ENCODE measurements at regions not wholly inside any gene's neighbourhood (a gene's known extent, or its start where the extent isn't known, plus 50 kb on each side); places are given as distances from the start of the nearest gene placed in this dataset.

DNA sequence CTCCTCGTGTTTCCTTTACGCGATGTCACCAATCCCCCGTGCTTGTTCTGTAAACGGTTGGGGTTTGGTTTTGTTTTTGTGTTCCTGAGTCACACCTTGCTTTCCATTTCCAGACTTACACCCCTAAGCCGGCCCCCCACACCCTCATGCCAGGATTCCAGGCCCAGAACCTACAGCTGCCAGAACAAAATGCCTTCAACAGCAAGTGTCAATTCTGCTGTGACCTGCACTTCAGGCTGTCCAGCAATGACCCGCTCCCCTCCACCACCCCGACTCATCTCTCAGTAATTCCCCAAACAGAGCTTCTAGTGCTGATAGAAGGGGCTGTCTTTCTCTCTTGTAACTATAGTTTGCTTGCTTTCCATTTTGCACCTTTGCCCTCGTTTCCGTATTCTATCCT is 722.1 kb upstream of the CELF2 start:
- Histone ChIP-seq H3K4me3 (replicated peaks; ENCODE audit: insufficient read depth, low read length) (no peak overlapping the region), H3K27me3 (ENCODE audit: insufficient read depth, poor library complexity, severe bottlenecking) (no peaks in the 10 kb centered on the region), H3K27ac (replicated peaks) (no peak overlapping the region)
- DNase-seq (ENCODE audit: low read depth in 1 of 2, low spot score in 1 of 2), result no peak
- TF ChIP-seq, protein P1, sequence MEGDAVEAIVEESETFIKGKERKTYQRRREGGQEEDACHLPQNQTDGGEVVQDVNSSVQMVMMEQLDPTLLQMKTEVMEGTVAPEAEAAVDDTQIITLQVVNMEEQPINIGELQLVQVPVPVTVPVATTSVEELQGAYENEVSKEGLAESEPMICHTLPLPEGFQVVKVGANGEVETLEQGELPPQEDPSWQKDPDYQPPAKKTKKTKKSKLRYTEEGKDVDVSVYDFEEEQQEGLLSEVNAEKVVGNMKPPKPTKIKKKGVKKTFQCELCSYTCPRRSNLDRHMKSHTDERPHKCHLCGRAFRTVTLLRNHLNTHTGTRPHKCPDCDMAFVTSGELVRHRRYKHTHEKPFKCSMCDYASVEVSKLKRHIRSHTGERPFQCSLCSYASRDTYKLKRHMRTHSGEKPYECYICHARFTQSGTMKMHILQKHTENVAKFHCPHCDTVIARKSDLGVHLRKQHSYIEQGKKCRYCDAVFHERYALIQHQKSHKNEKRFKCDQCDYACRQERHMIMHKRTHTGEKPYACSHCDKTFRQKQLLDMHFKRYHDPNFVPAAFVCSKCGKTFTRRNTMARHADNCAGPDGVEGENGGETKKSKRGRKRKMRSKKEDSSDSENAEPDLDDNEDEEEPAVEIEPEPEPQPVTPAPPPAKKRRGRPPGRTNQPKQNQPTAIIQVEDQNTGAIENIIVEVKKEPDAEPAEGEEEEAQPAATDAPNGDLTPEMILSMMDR (IDR thresholded peaks at IDR 0.05; ENCODE audit: insufficient read depth, low read length), result no peak
- no peak for TF ChIP-seq POLR2AphosphoS5 (IDR thresholded peaks at IDR 0.05; ENCODE audit: low read depth)
- TF ChIP-seq, protein P2, sequence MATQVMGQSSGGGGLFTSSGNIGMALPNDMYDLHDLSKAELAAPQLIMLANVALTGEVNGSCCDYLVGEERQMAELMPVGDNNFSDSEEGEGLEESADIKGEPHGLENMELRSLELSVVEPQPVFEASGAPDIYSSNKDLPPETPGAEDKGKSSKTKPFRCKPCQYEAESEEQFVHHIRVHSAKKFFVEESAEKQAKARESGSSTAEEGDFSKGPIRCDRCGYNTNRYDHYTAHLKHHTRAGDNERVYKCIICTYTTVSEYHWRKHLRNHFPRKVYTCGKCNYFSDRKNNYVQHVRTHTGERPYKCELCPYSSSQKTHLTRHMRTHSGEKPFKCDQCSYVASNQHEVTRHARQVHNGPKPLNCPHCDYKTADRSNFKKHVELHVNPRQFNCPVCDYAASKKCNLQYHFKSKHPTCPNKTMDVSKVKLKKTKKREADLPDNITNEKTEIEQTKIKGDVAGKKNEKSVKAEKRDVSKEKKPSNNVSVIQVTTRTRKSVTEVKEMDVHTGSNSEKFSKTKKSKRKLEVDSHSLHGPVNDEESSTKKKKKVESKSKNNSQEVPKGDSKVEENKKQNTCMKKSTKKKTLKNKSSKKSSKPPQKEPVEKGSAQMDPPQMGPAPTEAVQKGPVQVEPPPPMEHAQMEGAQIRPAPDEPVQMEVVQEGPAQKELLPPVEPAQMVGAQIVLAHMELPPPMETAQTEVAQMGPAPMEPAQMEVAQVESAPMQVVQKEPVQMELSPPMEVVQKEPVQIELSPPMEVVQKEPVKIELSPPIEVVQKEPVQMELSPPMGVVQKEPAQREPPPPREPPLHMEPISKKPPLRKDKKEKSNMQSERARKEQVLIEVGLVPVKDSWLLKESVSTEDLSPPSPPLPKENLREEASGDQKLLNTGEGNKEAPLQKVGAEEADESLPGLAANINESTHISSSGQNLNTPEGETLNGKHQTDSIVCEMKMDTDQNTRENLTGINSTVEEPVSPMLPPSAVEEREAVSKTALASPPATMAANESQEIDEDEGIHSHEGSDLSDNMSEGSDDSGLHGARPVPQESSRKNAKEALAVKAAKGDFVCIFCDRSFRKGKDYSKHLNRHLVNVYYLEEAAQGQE (IDR thresholded peaks at IDR 0.05; ENCODE audit: insufficient replicate concordance, low read depth), result no peak

DNA sequence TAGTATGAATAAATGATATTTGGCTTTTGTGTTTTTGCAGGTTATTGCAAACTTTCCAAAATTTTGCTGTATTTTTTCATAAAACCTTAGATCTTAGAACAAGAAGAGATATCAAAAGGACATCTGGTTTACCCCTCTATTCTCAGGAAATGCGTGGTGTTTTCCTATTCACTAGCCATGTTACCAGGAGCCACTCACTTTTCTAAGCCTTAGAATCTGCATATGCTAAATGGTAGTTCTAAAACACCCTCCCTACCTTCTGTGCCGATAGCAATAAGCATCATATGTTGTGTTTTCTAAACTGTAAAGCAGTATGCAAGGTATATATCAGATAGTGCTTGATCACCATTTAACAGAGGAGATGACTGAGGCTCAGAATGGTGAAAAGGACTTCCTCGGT is 715.0 kb upstream of the CELF2 start:
- Histone ChIP-seq H3K27me3 (ENCODE audit: insufficient read depth, poor library complexity, severe bottlenecking) (no peaks in the 10 kb centered on the region), H3K4me3 (replicated peaks; ENCODE audit: insufficient read depth, low read length) (no peak overlapping the region), H3K27ac (replicated peaks) (no peak overlapping the region)
- TF ChIP-seq GABPA (IDR thresholded peaks at IDR 0.05; ENCODE audit: low read depth) (no peak), POLR2AphosphoS5 (IDR thresholded peaks at IDR 0.05; ENCODE audit: low read depth) (no peak), SPI1 (IDR thresholded peaks at IDR 0.05; ENCODE audit: borderline replicate concordance, low read depth) (no peak)
- TF ChIP-seq, protein P1 (IDR thresholded peaks at IDR 0.05; ENCODE audit: insufficient read depth, low read length), result no peak
- TF ChIP-seq, protein P2 (IDR thresholded peaks at IDR 0.05; ENCODE audit: insufficient replicate concordance, low read depth), result no peak
- DNase-seq (ENCODE audit: low read depth in 1 of 2, low spot score in 1 of 2), result no peak

DNA sequence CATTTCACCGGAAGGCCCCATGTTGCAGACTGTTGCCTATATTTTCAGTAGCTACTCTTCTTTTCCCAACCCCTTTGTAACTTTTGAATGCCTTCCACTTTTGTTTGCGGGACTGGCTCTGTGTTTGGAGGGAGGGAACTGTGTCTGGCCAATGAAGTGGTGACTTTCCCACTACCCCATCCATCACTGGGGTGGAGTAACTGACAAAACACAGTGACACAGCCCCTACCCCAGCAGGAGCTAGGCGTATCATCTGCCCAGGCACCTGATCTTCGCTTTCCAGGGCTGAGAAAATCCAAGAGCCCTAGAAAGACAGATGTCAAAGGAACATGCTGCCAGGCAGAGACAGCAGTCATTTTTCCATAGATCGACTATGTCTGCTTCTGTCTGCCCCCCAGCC is 710.6 kb upstream of the CELF2 start:
- Histone ChIP-seq H3K27me3 (ENCODE audit: insufficient read depth, poor library complexity, severe bottlenecking) (no peaks in the 10 kb centered on the region), H3K27ac (replicated peaks) (no peak overlapping the region), H3K4me3 (replicated peaks; ENCODE audit: insufficient read depth, low read length) (no peak overlapping the region)
- DNase-seq (ENCODE audit: low read depth in 1 of 2, low spot score in 1 of 2), result no peak
- TF ChIP-seq, protein P1 (IDR thresholded peaks at IDR 0.05; ENCODE audit: insufficient read depth, low read length), result no peak
- TF ChIP-seq, protein P2 (IDR thresholded peaks at IDR 0.05; ENCODE audit: insufficient replicate concordance, low read depth), result no peak
- TF ChIP-seq SPI1 (IDR thresholded peaks at IDR 0.05; ENCODE audit: borderline replicate concordance, low read depth) (no peak), GABPA (IDR thresholded peaks at IDR 0.05; ENCODE audit: low read depth) (no peak), POLR2AphosphoS5 (IDR thresholded peaks at IDR 0.05; ENCODE audit: low read depth) (no peak)

Data from HL-60 (cell line).